ENCODE measurements at regions not wholly inside any gene's neighbourhood (a gene's known extent, or its start where the extent isn't known, plus 50 kb on each side); places are given as distances from the start of the nearest gene placed in this dataset.

- H2BK5ac ChIP-seq (ENCODE audit: insufficient read length, low read length): no peak overlapping the region
- no peak overlapping the region for H3K18ac ChIP-seq (ENCODE audit: insufficient read length, low read depth, low read length)
- H2BK20ac ChIP-seq (ENCODE audit: low read depth, low read length, poor library complexity, severe bottlenecking): no peak overlapping the region
- no peak overlapping the region for H2AFZ ChIP-seq (ENCODE audit: low read length)
- no peak overlapping the region; a peak in 1 of 7 replicates for H3K27ac Mint-ChIP-seq
- no CpG with 5 or more reads among the region's 3 CpGs for WGBS (ENCODE audit: extremely low coverage, insufficient read length, low lambda C conversion rate)
- no peak overlapping the region for H3T11ph ChIP-seq (ENCODE audit: low read length)
- H3K27ac ChIP-seq (ENCODE audit: insufficient read length, low read depth, low read length): no peak overlapping the region
- DNase-seq: no peak
- H3K56ac ChIP-seq (ENCODE audit: insufficient read length, low read depth, low read length): no peak overlapping the region
- no peak overlapping the region for H3K4ac ChIP-seq (ENCODE audit: low read depth, low read length)
- no peaks in the 10 kb centered on the region for H3K4me1 ChIP-seq (ENCODE audit: insufficient read depth, low read length)
- H3K9me3 Mint-ChIP-seq: no peaks in the 10 kb centered on the region
- no peaks in the 10 kb centered on the region for H3K36me3 Mint-ChIP-seq (ENCODE audit: insufficient read depth in 1 of 3, low read depth in 3 of 3)
- peaks cover 14% of the 10 kb centered on the region for H3K27me3 Mint-ChIP-seq (ENCODE audit: low read depth)
- no peak overlapping the region for H3K14ac ChIP-seq (ENCODE audit: insufficient read depth, low read length)
- H2BK120ac ChIP-seq (ENCODE audit: low read depth, low read length, poor library complexity, severe bottlenecking): no peak overlapping the region
- H3K4me2 ChIP-seq (ENCODE audit: insufficient read depth, insufficient read length, low read length): no peak overlapping the region
- no peaks in the 10 kb centered on the region; the same call in 1 of the 2 replicates for H3K27me3 ChIP-seq (ENCODE audit: insufficient read depth, low read length)
- no peaks in the 10 kb centered on the region for H3K9me3 ChIP-seq (ENCODE audit: control insufficient read depth, low read depth, low read length)
- no peak for TF ChIP-seq CTCF (conservative IDR thresholded peaks at IDR 0.05)
- no peaks in the 10 kb centered on the region for H3K79me1 ChIP-seq (ENCODE audit: insufficient read depth, low read depth, low read length, poor library complexity, severe bottlenecking)
- no peak overlapping the region for H3K23ac ChIP-seq (ENCODE audit: insufficient read length, low read depth, low read length)
- no peak overlapping the region for H2BK15ac ChIP-seq (ENCODE audit: low read depth, low read length)
- H2BK12ac ChIP-seq (ENCODE audit: insufficient read length, low read depth, low read length): no peak overlapping the region
- no peaks in the 10 kb centered on the region for H3K79me2 ChIP-seq (ENCODE audit: insufficient read depth, low read length)
- H3K9ac ChIP-seq (ENCODE audit: extremely low read depth, insufficient read length, low read length): no peak overlapping the region
- no peaks in the 10 kb centered on the region for H4K20me1 ChIP-seq (ENCODE audit: control insufficient read depth, insufficient read depth, insufficient read length)
- no peaks in the 10 kb centered on the region for H3K23me2 ChIP-seq (ENCODE audit: insufficient read length, low read depth, low read length, poor library complexity, severe bottlenecking)
- peaks cover 3 to 9% of the 10 kb centered on the region in 2 experiments; a peak in 3 of 4 replicates for H3K4me1 Mint-ChIP-seq
- no peak overlapping the region for H4K91ac ChIP-seq (ENCODE audit: insufficient read length, low read depth, low read length)
- H4K5ac ChIP-seq (ENCODE audit: insufficient read length, low read depth, low read length): no peak overlapping the region
- H3K4me3 Mint-ChIP-seq: no peak overlapping the region
- H4K8ac ChIP-seq (replicated peaks; ENCODE audit: insufficient read length, low read depth, low read length): no peak overlapping the region
- H2AK5ac ChIP-seq (ENCODE audit: insufficient read length, low read length): no peak overlapping the region
Observed at GRCh38 chr3:72093992-72094334, 309.0 kb upstream of the PROK2 start.

Measured in H9 (cell line).